Suprapubic skin (tissue), 4 donors: ENCODE measurements at regions not wholly inside any gene's neighbourhood (a gene's known extent, or its start where the extent isn't known, plus 50 kb on each side); places are given as distances from the start of the nearest gene placed in this dataset.

ENCODE experiments used
- DNase-seq, 2 donors: peaks; one replicate each; pipeline ENCODE4 v3.0.0-alpha.2; 2019; ENCODE audit warnings: low spot score in 2 of 2
- H3K27ac ChIP-seq: fragments of 200-600 bp; sonication (generic); one replicate; pipeline ENCODE4 v1.5.1; 2019
- H3K27me3 ChIP-seq: fragments of 200-600 bp; sonication (generic); one replicate; pipeline ENCODE4 v1.5.1; 2019
- H3K36me3 ChIP-seq: fragments of 200-600 bp; sonication (generic); one replicate; pipeline ENCODE4 v1.5.1; 2019
- H3K4me1 ChIP-seq: fragments of 200-600 bp; sonication (generic); one replicate; pipeline ENCODE4 v1.5.1; 2019
- H3K4me3 ChIP-seq: fragments of 200-600 bp; sonication (generic); one replicate; pipeline ENCODE4 v1.5.1; 2019; ENCODE audit warnings: mild to moderate bottlenecking
- H3K9me3 ChIP-seq: fragments of 200-600 bp; sonication (generic); one replicate; pipeline ENCODE4 v1.5.1; 2019
- EP300 ChIP-seq: sonication (generic); formaldehyde crosslinking; IDR thresholded peaks from one replicate; pipeline ENCODE4 v1.6.1; 2017; ENCODE audit warnings: antibody characterized with exemption
- POLR2A ChIP-seq, 2 donors: fragments of 450-650 bp; IDR thresholded peaks; one replicate each; pipeline ENCODE4 v1.6.1; 2017; ENCODE audit warnings: antibody characterized with exemption in 2 of 2, mild to moderate bottlenecking in 2 of 2, moderate library complexity in 2 of 2
- POLR2AphosphoS5 ChIP-seq, 3 donors: sonication (generic); formaldehyde crosslinking; IDR thresholded peaks; one replicate each; pipeline ENCODE4 v1.6.1; 2017; ENCODE audit warnings: antibody characterized with exemption in 3 of 3
- WGBS: methylation state at CpG from one replicate; pipeline ENCODE4 v1.1.5; 2018; 5-methylcytosine and 5-hydroxymethylcytosine counted together
- TF ChIP-seq, protein P1 (sequence below), 2 donors: fragments of 200-600 bp in 1 of 2; fragments of 450-650 bp in 1 of 2; sonication (generic) in 1 of 2; IDR thresholded peaks; one replicate each; pipeline ENCODE4 v1.5.1; 2016 to 2019; ENCODE audit warnings: antibody characterized with exemption in 2 of 2, mild to moderate bottlenecking in 1 of 2, moderate library complexity in 1 of 2

GRCh38 chr2:23069923-23070322, 315.1 kb upstream of the KLHL29 start:
- no peaks in the 10 kb centered on the region for H3K27me3 ChIP-seq
- WGBS = 38% methylated on average over 3 of the region's 3 CpGs
- no peaks in the 10 kb centered on the region for H3K9me3 ChIP-seq
- DNase-seq = no peak
- H3K4me1 ChIP-seq = no peaks in the 10 kb centered on the region
- TF ChIP-seq POLR2A (IDR thresholded peaks at IDR 0.05) = no peak
- H3K4me3 ChIP-seq = no peak overlapping the region
- no peak overlapping the region for H3K27ac ChIP-seq
- no peaks in the 10 kb centered on the region for H3K36me3 ChIP-seq

DNA sequence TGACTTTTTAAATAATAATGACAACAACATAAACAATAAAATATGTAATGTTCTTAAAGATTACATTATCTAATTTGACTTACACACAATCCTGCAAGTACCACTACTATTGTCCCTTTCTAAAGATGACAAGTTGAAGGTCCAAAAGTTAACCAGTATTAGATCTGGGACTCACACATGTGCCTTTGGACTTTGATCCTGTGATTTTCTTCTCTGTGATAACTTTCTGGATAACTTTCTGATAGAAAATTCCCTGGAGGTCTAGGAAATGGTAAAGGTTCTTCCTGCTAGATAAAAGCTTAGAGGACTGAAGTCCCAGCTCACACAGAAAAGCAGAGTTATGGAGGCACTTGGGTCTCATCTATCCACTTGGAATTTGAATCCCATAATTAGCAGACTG, 311.9 kb upstream of the KLHL29 start:
- no peak for DNase-seq
- TF ChIP-seq, protein P1, sequence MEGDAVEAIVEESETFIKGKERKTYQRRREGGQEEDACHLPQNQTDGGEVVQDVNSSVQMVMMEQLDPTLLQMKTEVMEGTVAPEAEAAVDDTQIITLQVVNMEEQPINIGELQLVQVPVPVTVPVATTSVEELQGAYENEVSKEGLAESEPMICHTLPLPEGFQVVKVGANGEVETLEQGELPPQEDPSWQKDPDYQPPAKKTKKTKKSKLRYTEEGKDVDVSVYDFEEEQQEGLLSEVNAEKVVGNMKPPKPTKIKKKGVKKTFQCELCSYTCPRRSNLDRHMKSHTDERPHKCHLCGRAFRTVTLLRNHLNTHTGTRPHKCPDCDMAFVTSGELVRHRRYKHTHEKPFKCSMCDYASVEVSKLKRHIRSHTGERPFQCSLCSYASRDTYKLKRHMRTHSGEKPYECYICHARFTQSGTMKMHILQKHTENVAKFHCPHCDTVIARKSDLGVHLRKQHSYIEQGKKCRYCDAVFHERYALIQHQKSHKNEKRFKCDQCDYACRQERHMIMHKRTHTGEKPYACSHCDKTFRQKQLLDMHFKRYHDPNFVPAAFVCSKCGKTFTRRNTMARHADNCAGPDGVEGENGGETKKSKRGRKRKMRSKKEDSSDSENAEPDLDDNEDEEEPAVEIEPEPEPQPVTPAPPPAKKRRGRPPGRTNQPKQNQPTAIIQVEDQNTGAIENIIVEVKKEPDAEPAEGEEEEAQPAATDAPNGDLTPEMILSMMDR (IDR thresholded peaks at IDR 0.05) = no peak
- TF ChIP-seq EP300 (no peak), POLR2AphosphoS5 (IDR thresholded peaks at IDR 0.05) (no peak), POLR2A (IDR thresholded peaks at IDR 0.05) (no peak)
- Histone ChIP-seq H3K9me3 (no peaks in the 10 kb centered on the region), H3K4me1 (no peaks in the 10 kb centered on the region), H3K36me3 (no peaks in the 10 kb centered on the region), H3K4me3 (no peak overlapping the region), H3K27me3 (no peaks in the 10 kb centered on the region), H3K27ac (no peak overlapping the region)

GRCh38 chr2:23073671-23074070, 311.3 kb upstream of the KLHL29 start:
- 50% methylated on average over 2 of the region's 2 CpGs for WGBS
- Histone ChIP-seq H3K27me3 (no peaks in the 10 kb centered on the region), H3K27ac (no peak overlapping the region), H3K4me3 (no peak overlapping the region), H3K36me3 (no peaks in the 10 kb centered on the region), H3K9me3 (no peaks in the 10 kb centered on the region), H3K4me1 (no peaks in the 10 kb centered on the region)
- DNase-seq = no peak
- TF ChIP-seq EP300 = no peak

DNA sequence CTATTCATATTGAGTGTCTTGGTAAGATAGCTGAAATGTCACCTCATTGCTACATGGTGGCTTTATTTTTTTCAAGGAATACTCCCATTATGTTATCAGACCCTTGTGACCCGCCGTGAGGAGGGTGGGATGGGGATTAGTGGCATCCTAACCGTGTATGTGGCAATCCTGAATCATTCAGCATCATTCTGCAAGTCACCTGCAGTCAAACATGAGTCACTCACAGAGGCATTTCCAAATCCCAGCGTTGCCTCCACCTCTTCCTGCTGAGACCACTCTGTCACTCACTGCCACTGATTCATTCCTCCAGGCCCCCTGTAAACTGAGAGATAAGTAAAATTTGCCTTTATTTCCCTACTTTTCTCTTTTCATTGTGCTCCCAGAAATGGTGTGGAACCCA, 307.4 kb upstream of the KLHL29 start:
- Histone ChIP-seq H3K4me3 (no peak overlapping the region), H3K9me3 (no peaks in the 10 kb centered on the region), H3K27me3 (no peaks in the 10 kb centered on the region), H3K36me3 (no peaks in the 10 kb centered on the region), H3K4me1 (no peaks in the 10 kb centered on the region), H3K27ac (no peak overlapping the region)
- no peak for DNase-seq
- WGBS = 58% methylated on average over 4 of the region's 4 CpGs
- TF ChIP-seq POLR2AphosphoS5 (IDR thresholded peaks at IDR 0.05) (no peak), POLR2A (IDR thresholded peaks at IDR 0.05) (no peak), EP300 (no peak)
- TF ChIP-seq, protein P1 (IDR thresholded peaks at IDR 0.05) = no peak

DNA sequence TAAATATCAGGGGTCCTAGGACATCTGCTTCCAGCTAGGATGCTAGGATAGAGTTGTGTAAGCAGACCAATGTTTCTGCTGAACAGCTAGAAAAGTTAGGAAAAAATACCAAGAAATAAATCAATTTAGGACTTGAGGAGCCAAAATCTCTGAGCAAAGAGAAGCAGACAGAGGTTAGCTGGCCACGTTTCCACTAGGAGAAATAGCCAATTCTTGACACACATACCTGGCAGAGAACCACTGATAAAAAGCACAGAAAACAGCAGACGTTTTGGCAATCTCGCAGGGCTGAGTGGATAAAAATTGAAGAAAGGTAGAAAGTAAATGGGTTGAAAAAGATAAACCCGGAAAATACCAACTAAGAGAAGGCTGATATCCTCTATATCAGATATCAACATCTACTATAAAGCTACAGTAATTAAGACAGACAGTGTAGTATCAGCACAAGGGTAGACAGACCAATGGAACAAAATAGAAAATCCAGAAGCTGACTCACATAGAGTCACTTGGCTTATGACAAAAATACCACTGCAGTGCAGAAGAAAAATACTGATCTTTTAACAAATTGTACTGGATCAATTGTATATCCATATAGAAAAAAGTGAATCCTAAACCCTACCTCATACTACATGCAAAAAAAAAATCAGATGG, 306.1 kb upstream of the KLHL29 start:
- no peaks in the 10 kb centered on the region for H3K9me3 ChIP-seq
- H3K27me3 ChIP-seq = no peaks in the 10 kb centered on the region
- no peak for DNase-seq
- no peaks in the 10 kb centered on the region for H3K36me3 ChIP-seq
- H3K4me3 ChIP-seq = no peak overlapping the region
- H3K4me1 ChIP-seq = no peaks in the 10 kb centered on the region
- 66% methylated on average over 4 of the region's 4 CpGs for WGBS
- TF ChIP-seq POLR2AphosphoS5 (IDR thresholded peaks at IDR 0.05) (no peak), EP300 (no peak), POLR2A (IDR thresholded peaks at IDR 0.05) (no peak)
- TF ChIP-seq, protein P1 (IDR thresholded peaks at IDR 0.05) = no peak
- H3K27ac ChIP-seq = no peak overlapping the region

GRCh38 chr2:23083966-23084365, 301.0 kb upstream of the KLHL29 start:
- no peaks in the 10 kb centered on the region for H3K4me1 ChIP-seq
- 70% methylated on average over 1 of the region's 1 CpG for WGBS
- no peaks in the 10 kb centered on the region for H3K36me3 ChIP-seq
- no peaks in the 10 kb centered on the region for H3K9me3 ChIP-seq
- TF ChIP-seq EP300 = no peak
- no peak for TF ChIP-seq POLR2AphosphoS5 (IDR thresholded peaks at IDR 0.05)
- no peak for TF ChIP-seq POLR2A (IDR thresholded peaks at IDR 0.05)
- TF ChIP-seq, protein P1 (IDR thresholded peaks at IDR 0.05) = no peak
- DNase-seq = no peak
- H3K4me3 ChIP-seq = no peak overlapping the region
- no peaks in the 10 kb centered on the region for H3K27me3 ChIP-seq
- H3K27ac ChIP-seq = no peak overlapping the region
